Fibroblast of skin of right quadriceps (primary cell): ENCODE measurements at regions not wholly inside any gene's neighbourhood (a gene's known extent, or its start where the extent isn't known, plus 50 kb on each side); places are given as distances from the start of the nearest gene placed in this dataset.
A peak's percentile ranks its signal among the peaks of the same experiment; 100 is the strongest.

Source experiments
- DNase-seq: peaks from one replicate; pipeline ENCODE4 v3.0.0-alpha.2; 2013

DNA sequence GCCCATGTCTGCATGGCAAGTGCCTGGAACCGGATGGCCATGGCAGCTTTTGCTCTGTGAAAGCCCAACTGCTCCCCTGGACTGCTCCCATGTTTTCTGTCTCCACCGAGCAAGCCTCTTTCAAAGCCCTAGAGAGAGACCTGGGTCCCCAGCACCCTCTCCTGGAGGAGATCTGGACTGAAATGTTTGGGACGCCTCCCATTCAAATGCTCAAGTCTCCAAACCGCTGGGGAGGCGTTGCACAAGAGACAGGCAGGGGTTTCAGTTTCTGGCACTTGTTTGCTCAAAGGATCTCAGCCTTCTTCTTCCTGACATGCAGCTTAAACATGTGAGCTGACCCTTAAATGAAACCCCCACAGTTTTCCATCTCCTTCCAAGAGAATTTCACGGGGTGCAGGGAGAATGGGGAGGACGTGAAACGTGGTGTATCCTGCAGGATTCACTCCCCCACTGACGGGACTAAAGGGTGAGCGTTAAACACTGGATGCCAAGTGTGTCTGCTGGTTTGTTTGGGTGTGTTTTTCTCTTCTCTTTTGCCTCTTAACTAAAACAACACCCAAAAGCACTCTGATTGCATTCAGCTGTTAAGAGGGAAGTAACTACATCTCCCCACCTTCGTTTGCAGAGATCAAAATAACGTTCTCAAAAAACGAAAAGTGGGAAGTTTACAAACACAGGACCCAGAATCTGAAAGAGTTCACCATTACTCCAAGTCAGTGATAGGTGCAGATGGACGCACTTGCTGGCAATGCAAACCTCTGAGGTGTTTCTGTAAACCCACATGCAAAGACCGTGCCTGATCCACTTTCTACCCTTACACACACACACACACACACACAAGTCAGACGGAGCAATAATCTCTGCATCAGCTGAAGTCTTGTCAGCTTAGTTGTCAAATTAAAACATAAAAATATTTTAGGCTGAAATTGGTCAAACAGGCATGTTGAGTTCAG, 256.9 kb downstream of the C16orf95 start:
- peak; percentile 62 for DNase-seq

DNA sequence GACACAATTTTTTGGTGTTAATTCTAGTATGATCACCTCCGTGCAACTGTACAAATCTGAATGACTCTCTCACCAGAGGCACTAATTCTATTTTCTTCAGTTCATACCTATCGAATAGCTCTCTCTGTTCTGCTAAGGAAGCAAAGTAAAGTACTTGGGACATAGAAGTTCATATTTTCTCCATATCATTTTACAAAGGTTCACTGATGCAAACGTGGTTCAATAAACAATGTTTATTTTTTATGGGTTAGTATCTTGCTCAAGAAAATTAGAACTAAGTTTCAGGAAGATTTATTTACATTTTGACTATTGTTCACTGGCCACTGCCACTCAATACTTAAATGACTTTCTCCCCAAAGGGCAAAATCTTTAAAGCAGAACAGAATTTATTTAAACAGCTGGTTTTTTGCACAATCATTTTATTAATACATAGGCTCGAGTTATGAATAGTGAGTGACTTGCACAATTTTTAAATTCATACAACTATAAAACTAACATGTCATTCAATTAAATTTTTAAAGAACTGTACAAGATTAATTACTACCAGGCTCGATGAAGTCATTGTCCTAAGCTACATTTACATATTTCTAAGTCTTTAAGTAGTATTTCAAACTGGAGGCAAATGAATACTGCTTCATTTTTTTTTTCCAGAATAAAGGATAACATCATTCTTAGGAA, 255.8 kb downstream of the C16orf95 start:
- no peak for DNase-seq

- peak; percentile 70 for DNase-seq
Measured at GRCh38 chr16:87062569-87063442, 254.4 kb downstream of the C16orf95 start.

- DNase-seq, result no peak
Measured at GRCh38 chr16:87063543-87063942, 253.6 kb downstream of the C16orf95 start.

DNA sequence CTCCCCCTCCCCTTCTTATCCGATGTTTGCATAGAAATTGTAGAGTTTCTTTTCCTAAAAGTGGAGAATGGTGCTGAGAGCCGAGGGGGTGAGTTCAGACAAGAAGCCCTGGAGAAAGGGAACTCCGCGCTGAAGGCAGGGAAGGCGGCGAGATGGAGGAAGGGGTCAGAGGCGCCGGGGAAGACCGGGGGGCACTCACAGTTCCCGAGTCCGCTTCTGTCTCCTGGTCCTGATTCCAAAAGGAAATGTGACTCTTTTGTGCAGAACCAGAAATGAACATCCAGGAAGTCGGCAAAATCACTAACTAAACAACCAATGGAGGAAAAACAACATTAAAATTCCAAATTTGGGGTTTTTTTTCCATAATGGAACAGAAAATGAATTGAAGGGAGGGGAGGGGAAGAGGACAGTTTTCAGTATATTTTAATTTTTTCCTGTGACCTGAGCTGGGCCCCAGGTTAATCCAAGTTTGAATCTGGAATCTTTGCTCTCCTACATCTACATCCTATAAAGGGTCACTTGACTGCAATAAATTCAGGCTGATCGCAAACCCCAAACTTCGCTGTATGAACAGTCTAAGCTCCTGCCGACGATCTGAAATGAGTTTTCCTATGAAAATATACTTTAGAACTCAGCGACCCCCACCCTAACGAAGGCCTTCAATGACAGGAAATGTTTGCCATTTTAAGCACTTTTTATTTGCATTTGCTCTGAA, 252.3 kb downstream of the C16orf95 start:
- no peak for DNase-seq

- no peak for DNase-seq
Measured at GRCh38 chr16:87065446-87066132, 251.6 kb downstream of the C16orf95 start.

DNA sequence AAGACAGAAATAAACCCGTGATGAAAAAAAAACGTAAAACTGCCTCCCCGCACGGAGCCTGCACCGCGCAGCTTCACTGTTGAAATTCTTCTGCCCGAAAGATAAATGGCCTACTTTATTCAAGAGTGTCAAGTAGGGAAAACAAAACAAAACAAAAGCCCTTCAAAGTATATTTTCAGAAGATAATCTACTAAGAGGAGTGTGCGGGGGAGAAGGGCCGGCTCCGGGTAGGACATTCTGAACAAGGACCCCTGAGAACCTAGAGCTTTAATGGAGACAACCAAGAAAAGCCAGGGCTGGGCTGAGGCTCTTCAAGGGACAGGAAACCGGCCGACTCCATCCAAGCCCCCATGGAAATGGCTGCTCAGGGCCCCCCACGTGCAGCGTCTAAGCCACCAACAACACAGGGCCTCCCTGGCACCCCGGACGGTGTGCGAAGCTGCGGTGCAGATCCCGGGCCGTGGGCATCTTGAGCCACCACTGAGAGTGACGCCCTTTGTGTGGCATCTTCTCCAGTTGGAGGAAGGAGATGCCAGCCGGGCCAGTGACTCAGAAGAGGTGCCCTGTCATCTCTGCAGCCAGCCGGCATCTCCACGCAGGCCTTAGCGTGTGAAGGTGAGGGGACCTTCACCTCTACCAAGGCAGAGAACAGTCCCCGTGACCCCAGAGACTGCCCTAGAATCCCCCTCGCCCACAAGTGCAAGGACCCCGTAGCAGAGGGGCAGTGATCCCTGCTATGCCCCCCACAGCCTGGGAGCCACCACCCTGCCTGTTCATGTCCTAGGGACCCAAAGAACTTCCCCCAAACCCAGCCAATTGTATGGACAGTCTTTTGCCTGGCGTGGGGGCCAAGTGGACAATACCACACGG, 250.8 kb downstream of the C16orf95 start:
- no peak for DNase-seq

DNA sequence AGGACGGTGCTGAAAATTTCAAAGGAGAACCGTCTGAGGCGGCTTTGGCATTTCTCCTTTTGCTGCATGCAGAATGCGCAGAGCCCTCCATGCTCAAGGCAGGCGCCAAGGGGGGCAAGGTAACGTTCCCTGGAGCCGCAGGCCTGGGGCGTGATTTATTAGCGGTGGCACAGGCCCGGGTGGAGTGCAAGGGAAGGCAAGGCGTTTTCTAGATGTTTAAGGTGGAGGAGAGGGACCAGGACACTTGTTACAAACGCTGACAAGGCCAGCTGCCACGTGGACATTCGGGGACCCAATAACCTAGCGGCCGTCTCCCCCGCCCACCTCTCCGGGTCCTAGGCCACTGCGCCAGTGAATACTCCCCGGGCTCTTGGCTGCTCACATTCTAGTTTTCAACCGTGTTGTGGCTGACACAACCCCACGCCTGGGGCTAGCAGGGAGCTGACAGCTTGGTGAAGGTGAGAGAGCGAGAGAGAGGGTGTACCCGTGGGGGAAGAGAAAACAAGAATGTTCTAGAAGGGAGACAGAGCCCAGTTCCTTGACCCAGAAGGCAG, 250.1 kb downstream of the C16orf95 start:
- DNase-seq, result no peak

GRCh38 chr16:87067836-87068761, 249.1 kb downstream of the C16orf95 start:
- DNase-seq, result peak; percentile 25

DNA sequence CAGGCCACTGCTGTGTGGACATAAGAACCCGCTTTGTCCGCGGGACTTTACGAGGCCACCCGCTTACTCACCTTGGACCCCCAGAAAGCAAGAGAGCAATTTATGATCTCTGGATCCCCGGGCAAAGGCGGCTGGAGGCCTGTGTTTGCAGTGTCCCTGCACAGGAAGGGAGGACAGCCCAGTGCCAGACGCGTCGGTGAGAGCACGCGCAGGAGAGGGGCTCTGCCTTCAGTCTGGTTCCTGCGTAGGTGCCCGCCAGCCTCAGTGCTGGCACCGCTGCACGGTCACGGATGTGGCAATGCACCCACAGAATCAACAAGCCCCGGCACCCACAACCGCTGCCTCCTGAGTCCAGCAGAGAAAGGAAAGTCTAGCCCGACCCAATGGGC, 248.4 kb downstream of the C16orf95 start:
- no peak for DNase-seq

DNA sequence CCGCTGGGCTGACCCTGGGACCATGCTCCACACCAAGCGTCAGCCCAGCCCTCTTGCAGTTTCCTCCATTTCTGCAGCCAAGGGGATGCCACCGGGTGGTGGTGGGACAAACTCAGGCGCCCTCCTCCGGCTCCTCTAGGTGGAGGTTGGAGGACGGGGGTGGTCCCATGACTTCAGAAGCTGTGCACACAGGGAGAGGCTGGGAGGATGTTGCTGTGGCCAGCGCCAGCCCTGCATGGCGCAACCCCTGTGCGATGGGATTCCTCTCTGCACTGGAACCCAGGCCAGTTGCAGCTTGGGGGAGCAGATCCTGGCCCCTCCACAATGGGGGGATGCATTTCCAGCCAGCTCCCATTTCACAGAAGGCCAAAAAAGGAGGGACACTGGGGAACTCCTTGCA, 246.5 kb downstream of the C16orf95 start:
- DNase-seq, result no peak

DNA sequence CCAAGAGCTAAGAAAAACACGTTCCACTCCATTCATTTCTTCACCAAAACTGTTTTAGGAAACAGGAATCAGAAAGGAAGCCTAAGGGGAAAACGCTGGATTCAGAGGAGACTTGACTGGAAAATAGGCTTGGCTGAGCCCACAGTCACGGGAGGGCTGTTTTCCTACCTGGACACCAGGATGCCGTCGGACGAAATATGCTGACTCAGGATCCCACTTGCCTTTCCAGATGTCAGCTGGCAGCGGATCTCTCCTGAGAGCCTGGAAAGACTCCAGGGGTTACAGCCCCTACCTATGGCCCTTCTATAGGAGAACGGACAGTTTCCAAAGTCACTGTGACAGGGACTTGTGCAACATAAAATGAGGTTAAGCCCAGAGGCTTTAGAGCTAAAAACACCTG, 245.1 kb downstream of the C16orf95 start:
- DNase-seq, result no peak

- no peak for DNase-seq
Measured at GRCh38 chr16:87074641-87075318, 242.4 kb downstream of the C16orf95 start.

GRCh38 chr16:87075319-87075860, 241.8 kb downstream of the C16orf95 start:
- DNase-seq, result no peak

GRCh38 chr16:87076331-87076949, 240.8 kb downstream of the C16orf95 start:
- no peak for DNase-seq

- peak; percentile 36 for DNase-seq
Measured at GRCh38 chr16:87076950-87077749, 240.0 kb downstream of the C16orf95 start.

- no peak for DNase-seq
Measured at GRCh38 chr16:87077750-87078127, 239.5 kb downstream of the C16orf95 start.
